Transverse colon (tissue), 4 donors: ENCODE measurements at regions not wholly inside any gene's neighbourhood (a gene's known extent, or its start where the extent isn't known, plus 50 kb on each side); places are given as distances from the start of the nearest gene placed in this dataset.

Experiments used
- DNase-seq: peaks from one replicate; pipeline ENCODE4 v3.0.0-alpha.2; 2019
- H3K27ac ChIP-seq, 4 donors: fragments of 200-600 bp; sonication (generic); 2 replicates each; pipeline ENCODE4 v1.5.1; 2016 to 2018; ENCODE audit warnings: inconsistent platforms in 4 of 4
- H3K27me3 ChIP-seq: fragments of 200-600 bp; sonication (generic); 2 replicates; pipeline ENCODE4 v1.5.1; 2017; ENCODE audit warnings: inconsistent platforms
- H3K36me3 ChIP-seq, 4 donors: fragments of 200-600 bp; sonication (generic); 2 replicates each; pipeline ENCODE4 v1.5.1; 2017 to 2019; ENCODE audit warnings: inconsistent platforms in 4 of 4
- H3K4me1 ChIP-seq, 4 donors: fragments of 200-600 bp; sonication (generic); 2 replicates each; pipeline ENCODE4 v1.5.1; 2017 to 2020; ENCODE audit warnings: inconsistent platforms in 4 of 4
- H3K4me3 ChIP-seq, 4 donors: fragments of 200-600 bp; sonication (generic); 1 replicate in 1 of 4; 2 replicates in 3 of 4; pipeline versions ENCODE4 v1.5.1 to v1.6.1; 2017 to 2019; ENCODE audit warnings: inconsistent platforms in 4 of 4
- H3K9me3 ChIP-seq, 2 donors: fragments of 200-600 bp; sonication (generic); 2 replicates each; pipeline ENCODE4 v1.5.1; 2017 to 2019; ENCODE audit warnings: inconsistent platforms in 2 of 2
- CTCF ChIP-seq, 5 experiments: fragments of 200-600 bp in 3 of 5; fragments of 450-650 bp in 2 of 5; sonication (generic) in 3 of 5; IDR thresholded peaks; 1 replicate in 2 of 5; 2 replicates in 3 of 5; pipeline ENCODE4 v1.5.1; 2016 to 2017; ENCODE audit warnings: antibody characterized with exemption in 5 of 5, inconsistent platforms in 3 of 5, mild to moderate bottlenecking in 2 of 5, moderate library complexity in 1 of 5
- EP300 ChIP-seq: sonication (generic); formaldehyde crosslinking; IDR thresholded peaks from one replicate; pipeline ENCODE4 v1.6.1; 2017; ENCODE audit warnings: antibody characterized with exemption, low read depth
- POLR2A ChIP-seq: fragments of 450-650 bp; IDR thresholded peaks from one replicate; pipeline ENCODE4 v1.6.1; 2016; ENCODE audit warnings: antibody characterized with exemption, mild to moderate bottlenecking, moderate library complexity
- POLR2AphosphoS5 ChIP-seq, 3 donors: sonication (generic); formaldehyde crosslinking; IDR thresholded peaks; one replicate each; pipeline ENCODE4 v1.6.1; 2016; ENCODE audit warnings: antibody characterized with exemption in 3 of 3
- WGBS, 2 donors: methylation state at CpG; one replicate each; pipeline ENCODE4 v1.1.5; 2018; ENCODE audit warnings: low coverage in 1 of 2; 5-methylcytosine and 5-hydroxymethylcytosine counted together
- in situ Hi-C, 4 donors: fragments of 200-750 bp; cut with MboI; loops; one replicate each; pipeline versions ENCODE4 v1.15.0 to v1.15.1; 2017; ENCODE audit warnings: low sequenced_read_pairs in 3 of 4, low pct_ligation_motif_present in 1 of 4, low pct_unique_long_range_greater_than_20kb in 1 of 4
- intact Hi-C: fragments of 100-400 bp; cut with DNase I; formaldehyde crosslinking; loops from one replicate; pipeline ENCODE4 v1.15.1; 2023; ENCODE audit warnings: low total_unique reads

GRCh38 chr3:178181784-178182183 lies 354.5 kb upstream of the KCNMB2 start:
- Histone ChIP-seq H3K9me3 (no peaks in the 10 kb centered on the region), H3K27me3 (no peaks in the 10 kb centered on the region), H3K4me1 (no peaks in the 10 kb centered on the region), H3K4me3 (no peak overlapping the region), H3K36me3 (no peaks in the 10 kb centered on the region), H3K27ac (no peak overlapping the region)
- TF ChIP-seq CTCF (IDR thresholded peaks at IDR 0.05) (no peak), POLR2A (no peak), EP300 (no peak), POLR2AphosphoS5 (IDR thresholded peaks at IDR 0.05) (no peak)
- DNase-seq, result no peak
- intact Hi-C loops (no loop called here), in situ Hi-C loops (no loop called here)
- 33 to 83% methylated on average over 1 to 4 of the region's 4 CpGs for WGBS, 2 donors

- in situ Hi-C loops (no loop called here), intact Hi-C loops (no loop called here)
- no peaks in the 10 kb centered on the region for H3K36me3 ChIP-seq
- H3K27ac ChIP-seq, result no peak overlapping the region
- H3K27me3 ChIP-seq, result no peaks in the 10 kb centered on the region
- no peak overlapping the region for H3K4me3 ChIP-seq
- H3K4me1 ChIP-seq, result no peaks in the 10 kb centered on the region
- WGBS, 2 donors, result 70 to 79% methylated on average over 4 to 5 of the region's 5 CpGs
- H3K9me3 ChIP-seq, result no peaks in the 10 kb centered on the region
- TF ChIP-seq POLR2AphosphoS5 (IDR thresholded peaks at IDR 0.05) (no peak), EP300 (no peak), POLR2A (no peak), CTCF (IDR thresholded peaks at IDR 0.05) (no peak)
- no peak for DNase-seq
Observed at GRCh38 chr3:178182337-178182779, 353.9 kb upstream of the KCNMB2 start.

GRCh38 chr3:178184833-178185232 lies 351.4 kb upstream of the KCNMB2 start:
- H3K9me3 ChIP-seq, result no peaks in the 10 kb centered on the region
- 82 to 90% methylated on average over 2 of the region's 2 CpGs for WGBS, 2 donors
- no peak overlapping the region for H3K4me3 ChIP-seq
- H3K36me3 ChIP-seq, result no peaks in the 10 kb centered on the region
- intact Hi-C loops, result no loop called here
- in situ Hi-C loops, result no loop called here
- no peaks in the 10 kb centered on the region for H3K4me1 ChIP-seq
- H3K27ac ChIP-seq, result no peak overlapping the region
- no peak for TF ChIP-seq POLR2A
- TF ChIP-seq CTCF (IDR thresholded peaks at IDR 0.05), result no peak
- no peaks in the 10 kb centered on the region for H3K27me3 ChIP-seq
- DNase-seq, result no peak

GRCh38 chr3:178186666-178187065 lies 349.6 kb upstream of the KCNMB2 start:
- no peaks in the 10 kb centered on the region for H3K36me3 ChIP-seq
- no peaks in the 10 kb centered on the region for H3K9me3 ChIP-seq
- no peaks in the 10 kb centered on the region for H3K4me1 ChIP-seq
- intact Hi-C loops (no loop called here), in situ Hi-C loops (no loop called here)
- no peak for DNase-seq
- WGBS, 2 donors, result 95% methylated on average over 3 to 4 of the region's 4 CpGs
- no peaks in the 10 kb centered on the region for H3K27me3 ChIP-seq
- H3K27ac ChIP-seq, result no peak overlapping the region
- H3K4me3 ChIP-seq, result no peak overlapping the region
- no peak for TF ChIP-seq EP300
- no peak for TF ChIP-seq CTCF (IDR thresholded peaks at IDR 0.05)
- TF ChIP-seq POLR2A, result no peak
- TF ChIP-seq POLR2AphosphoS5 (IDR thresholded peaks at IDR 0.05), result no peak
